ENCODE measurements at regions not wholly inside any gene's neighbourhood (a gene's known extent, or its start where the extent isn't known, plus 50 kb on each side); places are given as distances from the start of the nearest gene placed in this dataset.

DNA sequence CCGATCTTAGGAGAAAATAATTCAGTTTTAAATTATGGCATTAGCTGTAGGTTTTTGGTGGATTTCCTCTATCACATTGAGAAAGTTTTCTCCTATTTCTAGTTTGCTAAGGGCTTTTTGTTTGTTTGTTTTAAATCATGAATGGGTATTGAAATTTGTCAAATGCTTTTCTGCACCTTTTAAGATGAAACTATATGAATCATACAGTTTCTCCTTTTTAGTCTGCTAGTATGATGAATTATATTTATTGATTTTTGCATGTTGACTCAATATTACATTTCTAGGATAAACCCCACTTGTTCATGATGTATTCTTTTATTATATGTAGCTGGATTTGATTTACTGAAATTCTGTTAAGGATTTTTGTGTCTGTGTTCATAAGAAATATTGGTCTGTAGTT is 70.3 kb upstream of the PIP4K2A start:
- 68% methylated on average over 1 of the region's 1 CpG for WGBS (ENCODE audit: insufficient coverage, low coverage, missing lambda C conversion rate)
- no peaks in the 10 kb centered on the region for H3K36me3 ChIP-seq (ENCODE audit: control insufficient read depth, insufficient read depth, low read length)
- POLR2A ChIA-PET: no interaction called here
- H3K4me1 ChIP-seq (replicated peaks in 1 of 2; ENCODE audit: control insufficient read depth in 2 of 2, insufficient read depth in 2 of 2, low read length in 2 of 2): no peaks in the 10 kb centered on the region; a peak in 1 of 5 replicates
- ATAC-seq: no peak
- intact Hi-C loops (cut with micrococcal nuclease) (no loop called here), in situ Hi-C loops (cut with MboI) (no loop called here)
- CTCF ChIA-PET (ENCODE audit: low intra/inter-chr PET ratio): no interaction called here
- H3K79me2 ChIP-seq (ENCODE audit: control insufficient read depth, insufficient read depth, low read length): no peaks in the 10 kb centered on the region
- H3K4me2 ChIP-seq (ENCODE audit: insufficient read depth, low read length): no peak overlapping the region
- FAIRE-seq: no peak
- no peak overlapping the region for H2AFZ ChIP-seq (ENCODE audit: low read depth, low read length)
- no peaks in the 10 kb centered on the region for H3K9me3 ChIP-seq (replicated peaks; ENCODE audit: control insufficient read depth, insufficient read depth, low read depth, low read length)
- no peak overlapping the region for H3K9ac ChIP-seq (ENCODE audit: insufficient read depth in 1 of 2, low read depth in 2 of 2, low read length in 2 of 2)
- TF ChIP-seq, protein P1, sequence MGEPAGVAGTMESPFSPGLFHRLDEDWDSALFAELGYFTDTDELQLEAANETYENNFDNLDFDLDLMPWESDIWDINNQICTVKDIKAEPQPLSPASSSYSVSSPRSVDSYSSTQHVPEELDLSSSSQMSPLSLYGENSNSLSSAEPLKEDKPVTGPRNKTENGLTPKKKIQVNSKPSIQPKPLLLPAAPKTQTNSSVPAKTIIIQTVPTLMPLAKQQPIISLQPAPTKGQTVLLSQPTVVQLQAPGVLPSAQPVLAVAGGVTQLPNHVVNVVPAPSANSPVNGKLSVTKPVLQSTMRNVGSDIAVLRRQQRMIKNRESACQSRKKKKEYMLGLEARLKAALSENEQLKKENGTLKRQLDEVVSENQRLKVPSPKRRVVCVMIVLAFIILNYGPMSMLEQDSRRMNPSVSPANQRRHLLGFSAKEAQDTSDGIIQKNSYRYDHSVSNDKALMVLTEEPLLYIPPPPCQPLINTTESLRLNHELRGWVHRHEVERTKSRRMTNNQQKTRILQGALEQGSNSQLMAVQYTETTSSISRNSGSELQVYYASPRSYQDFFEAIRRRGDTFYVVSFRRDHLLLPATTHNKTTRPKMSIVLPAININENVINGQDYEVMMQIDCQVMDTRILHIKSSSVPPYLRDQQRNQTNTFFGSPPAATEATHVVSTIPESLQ (CRISPR knock-in tag; IDR thresholded peaks at IDR 0.05): no peak
- TF ChIP-seq RBM39 (optimal IDR thresholded peaks at IDR 0.05; ENCODE audit: low read depth, low read length) (no peak), TBP (optimal IDR thresholded peaks at IDR 0.05; ENCODE audit: low read depth, low read length) (no peak), SP2 (IDR thresholded peaks at IDR 0.05; ENCODE audit: extremely low read depth, low read depth, low read length, poor library complexity, severe bottlenecking) (no peak), FOXK2 (conservative IDR thresholded peaks at IDR 0.05 in 1 of 2, IDR thresholded peaks at IDR 0.05 in 1 of 2; ENCODE audit: low read depth in 2 of 2) (no peak), ZNF444 (CRISPR knock-in tag; IDR thresholded peaks at IDR 0.05) (no peak), SLC30A9 (CRISPR knock-in tag; IDR thresholded peaks at IDR 0.05) (no peak), ZNF75A (CRISPR knock-in tag; IDR thresholded peaks at IDR 0.05) (no peak), DDX20 (tag; IDR thresholded peaks at IDR 0.05; ENCODE audit: low read depth) (no peak), LEF1 (IDR thresholded peaks at IDR 0.05) (no peak), KAT8 (IDR thresholded peaks at IDR 0.05; ENCODE audit: low read depth) (no peak), ZNF408 (CRISPR knock-in tag; IDR thresholded peaks at IDR 0.05; ENCODE audit: low read depth) (no peak)
- TF ChIP-seq, protein P2, sequence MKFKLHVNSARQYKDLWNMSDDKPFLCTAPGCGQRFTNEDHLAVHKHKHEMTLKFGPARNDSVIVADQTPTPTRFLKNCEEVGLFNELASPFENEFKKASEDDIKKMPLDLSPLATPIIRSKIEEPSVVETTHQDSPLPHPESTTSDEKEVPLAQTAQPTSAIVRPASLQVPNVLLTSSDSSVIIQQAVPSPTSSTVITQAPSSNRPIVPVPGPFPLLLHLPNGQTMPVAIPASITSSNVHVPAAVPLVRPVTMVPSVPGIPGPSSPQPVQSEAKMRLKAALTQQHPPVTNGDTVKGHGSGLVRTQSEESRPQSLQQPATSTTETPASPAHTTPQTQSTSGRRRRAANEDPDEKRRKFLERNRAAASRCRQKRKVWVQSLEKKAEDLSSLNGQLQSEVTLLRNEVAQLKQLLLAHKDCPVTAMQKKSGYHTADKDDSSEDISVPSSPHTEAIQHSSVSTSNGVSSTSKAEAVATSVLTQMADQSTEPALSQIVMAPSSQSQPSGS (CRISPR knock-in tag; IDR thresholded peaks at IDR 0.05): no peak
- TF ChIP-seq, protein P3, sequence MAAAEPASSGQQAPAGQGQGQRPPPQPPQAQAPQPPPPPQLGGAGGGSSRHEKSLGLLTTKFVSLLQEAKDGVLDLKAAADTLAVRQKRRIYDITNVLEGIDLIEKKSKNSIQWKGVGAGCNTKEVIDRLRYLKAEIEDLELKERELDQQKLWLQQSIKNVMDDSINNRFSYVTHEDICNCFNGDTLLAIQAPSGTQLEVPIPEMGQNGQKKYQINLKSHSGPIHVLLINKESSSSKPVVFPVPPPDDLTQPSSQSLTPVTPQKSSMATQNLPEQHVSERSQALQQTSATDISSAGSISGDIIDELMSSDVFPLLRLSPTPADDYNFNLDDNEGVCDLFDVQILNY (CRISPR knock-in tag; IDR thresholded peaks at IDR 0.05): no peak
- TF ChIP-seq, protein P4, sequence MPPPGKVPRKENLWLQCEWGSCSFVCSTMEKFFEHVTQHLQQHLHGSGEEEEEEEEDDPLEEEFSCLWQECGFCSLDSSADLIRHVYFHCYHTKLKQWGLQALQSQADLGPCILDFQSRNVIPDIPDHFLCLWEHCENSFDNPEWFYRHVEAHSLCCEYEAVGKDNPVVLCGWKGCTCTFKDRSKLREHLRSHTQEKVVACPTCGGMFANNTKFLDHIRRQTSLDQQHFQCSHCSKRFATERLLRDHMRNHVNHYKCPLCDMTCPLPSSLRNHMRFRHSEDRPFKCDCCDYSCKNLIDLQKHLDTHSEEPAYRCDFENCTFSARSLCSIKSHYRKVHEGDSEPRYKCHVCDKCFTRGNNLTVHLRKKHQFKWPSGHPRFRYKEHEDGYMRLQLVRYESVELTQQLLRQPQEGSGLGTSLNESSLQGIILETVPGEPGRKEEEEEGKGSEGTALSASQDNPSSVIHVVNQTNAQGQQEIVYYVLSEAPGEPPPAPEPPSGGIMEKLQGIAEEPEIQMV (tag; conservative IDR thresholded peaks at IDR 0.05; ENCODE audit: low read depth): no peak
- BruUV-seq (replicated peaks): no TSS peak
- H4K20me1 ChIP-seq (replicated peaks; ENCODE audit: control insufficient read depth, insufficient read depth, low read length): no peaks in the 10 kb centered on the region
- H3K27ac ChIP-seq (ENCODE audit: extremely low read depth, low read depth, low read length): no peak overlapping the region
- no peaks in the 10 kb centered on the region for H3K9me1 ChIP-seq (ENCODE audit: control insufficient read depth, insufficient read depth, low read length)
- no peak overlapping the region for H3K4me3 ChIP-seq
- H3K27me3 ChIP-seq (ENCODE audit: control insufficient read depth in 2 of 2, insufficient read depth in 2 of 2, low read length in 2 of 2): no peaks in the 10 kb centered on the region
- DNase-seq (ENCODE audit: extremely low read depth in 1 of 4, low spot score in 3 of 4): no peak
